ENCODE measurements at regions not wholly inside any gene's neighbourhood (a gene's known extent, or its start where the extent isn't known, plus 50 kb on each side); places are given as distances from the start of the nearest gene placed in this dataset.

DNA sequence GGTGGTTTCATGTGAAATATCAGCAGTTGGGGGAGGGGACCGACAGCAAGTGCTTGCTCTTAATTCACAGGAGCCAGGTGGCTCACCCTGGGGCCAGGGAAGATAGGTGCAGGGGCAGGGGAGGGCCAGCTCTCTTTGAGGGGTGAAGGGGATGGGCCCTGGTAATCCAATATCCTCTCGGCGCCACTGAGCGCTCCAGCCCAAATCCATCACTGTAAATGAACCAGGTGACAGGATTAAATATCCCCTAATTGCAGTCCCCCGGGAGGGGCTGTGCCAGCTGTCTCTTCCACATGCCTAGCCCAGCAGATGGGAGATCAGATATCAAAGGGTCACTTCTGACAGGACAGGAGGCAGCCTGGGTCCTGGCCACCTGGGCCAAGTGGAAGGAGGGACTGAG lies 531.8 kb upstream of the CADM1 start:
- TF ChIP-seq CTCF (IDR thresholded peaks at IDR 0.05) (no peak), POLR2A (IDR thresholded peaks at IDR 0.05) (no peak), EP300 (IDR thresholded peaks at IDR 0.05) (no peak)
